HCT116 (cell line): ENCODE measurements at regions not wholly inside any gene's neighbourhood (a gene's known extent, or its start where the extent isn't known, plus 50 kb on each side); places are given as distances from the start of the nearest gene placed in this dataset.

Experiments used
- ATAC-seq: fragments of 200-7000 bp; cut with Tn5 transposase; 2 replicates; pipeline ENCODE4 v1.9.1; 2020; ENCODE audit warnings: mild to moderate bottlenecking, moderate library complexity
- BruUV-seq: library from RNA; stranded (reverse); fragments of 400-500 nt; replicated peaks from 2 replicates; lab custom pipeline; 2021; lab: Mats Ljungman, UMichigan
- CTCF ChIA-PET: fragments of 300-600 bp; sonication (Branson Sonifier 250); formaldehyde crosslinking; loops from one replicate; lab custom pipeline; 2021; ENCODE audit warnings: antibody characterized with exemption; lab: Charles Lee
- POLR2A ChIA-PET: fragments of 300-600, 350-600 bp; sonication (Branson Sonifier 250); formaldehyde crosslinking; loops from one replicate; lab custom pipeline; 2021; ENCODE audit warnings: antibody characterized with exemption; lab: Charles Lee
- RAD21 ChIA-PET, 2 experiments: fragments of 300-600 bp; sonication (Branson Sonifier 250); formaldehyde crosslinking; loops; one replicate each; lab custom pipeline; 2023; ENCODE audit warnings: low total read pairs in 2 of 2; ENCODE audit not compliant: uncharacterized antibody in 2 of 2, unreplicated experiment in 2 of 2, low non-redundant PET in 1 of 2; lab: Charles Lee
- DNase-seq: peaks from one replicate; pipeline ENCODE4 v3.0.0-alpha.2; 2010; ENCODE audit warnings: low read depth, low spot score
- H2AFZ ChIP-seq: fragments of 200-600 bp; shearing (Covaris generic), sonication (generic); 2 replicates; pipeline ENCODE4 v1.6.1; 2017; ENCODE audit warnings: low read depth, mixed run types, mixed read lengths, antibody characterized with exemption, low read length; ENCODE audit not compliant: poor library complexity, severe bottlenecking
- H3K27ac ChIP-seq: 2 replicates; pipeline ENCODE4 v1.5.1; 2012; ENCODE audit warnings: low read depth, low read length
- H3K27me3 ChIP-seq: fragments of 200-600 bp; sonication (generic); 2 replicates; pipeline ENCODE4 v1.6.1; 2016; ENCODE audit warnings: mixed run types, low read length, mixed read lengths; ENCODE audit not compliant: insufficient read depth
- H3K36me3 ChIP-seq, 2 experiments: fragments of 200-500 bp in 1 of 2; fragments of 200-600 bp in 1 of 2; sonication (Bioruptor generic) in 1 of 2; sonication (generic) in 1 of 2; 2 replicates each; pipeline versions ENCODE4 v1.5.1 to v1.6.1; 2014 to 2016; ENCODE audit warnings: low read length in 2 of 2, inconsistent platforms in 1 of 2, mixed read lengths in 1 of 2, mixed run types in 1 of 2; ENCODE audit not compliant: insufficient read depth in 2 of 2, control insufficient read depth in 1 of 2
- H3K4me1 ChIP-seq, 2 experiments: fragments of 200-600 bp in 1 of 2; sonication (generic) in 1 of 2; 2 replicates each; pipeline versions ENCODE4 v1.5.1 to v1.6.1; 2012 to 2017; ENCODE audit warnings: low read length in 2 of 2, inconsistent platforms in 1 of 2, mild to moderate bottlenecking in 1 of 2, mixed read lengths in 1 of 2, mixed run types in 1 of 2, moderate library complexity in 1 of 2; ENCODE audit not compliant: insufficient read depth in 2 of 2, control insufficient read depth in 1 of 2
- H3K4me2 ChIP-seq: fragments of 200-600 bp; sonication (generic); 2 replicates; pipeline ENCODE4 v1.6.1; 2017; ENCODE audit warnings: mixed run types, low read length, mixed read lengths
- H3K4me3 ChIP-seq, 2 experiments: fragments of 200-600 bp in 1 of 2; sonication (generic) in 1 of 2; replicated peaks in 1 of 2; 2 replicates each; pipeline ENCODE4 v1.5.1; 2011 to 2016; ENCODE audit warnings: low read length in 2 of 2, control low read depth in 1 of 2, low read depth in 1 of 2, mild to moderate bottlenecking in 1 of 2, mixed read lengths in 1 of 2, mixed run types in 1 of 2
- H3K79me2 ChIP-seq: fragments of 200-600 bp; sonication (generic); 2 replicates; pipeline ENCODE4 v1.6.1; 2017; ENCODE audit warnings: mild to moderate bottlenecking, mixed run types, low read length, moderate library complexity, mixed read lengths; ENCODE audit not compliant: insufficient read depth
- H3K9ac ChIP-seq: fragments of 200-600 bp; sonication (generic); 2 replicates; pipeline ENCODE4 v1.6.1; 2016; ENCODE audit warnings: low read length, mixed read lengths
- H3K9me2 ChIP-seq: fragments of 200-600 bp; sonication (generic), shearing (Covaris generic); 2 replicates; pipeline ENCODE4 v1.6.1; 2017; ENCODE audit warnings: mixed run types, mild to moderate bottlenecking, moderate library complexity; ENCODE audit not compliant: insufficient read depth
- H3K9me3 ChIP-seq, 2 experiments: fragments of 200-500 bp in 1 of 2; fragments of 200-600 bp in 1 of 2; sonication (Bioruptor generic) in 1 of 2; sonication (generic) in 1 of 2; 2 replicates each; pipeline ENCODE4 v1.6.1; 2014 to 2017; ENCODE audit warnings: low read length in 2 of 2, mixed read lengths in 2 of 2, inconsistent platforms in 1 of 2, low read depth in 1 of 2, mild to moderate bottlenecking in 1 of 2, mixed run types in 1 of 2, moderate library complexity in 1 of 2; ENCODE audit not compliant: control insufficient read depth in 1 of 2, insufficient read depth in 1 of 2
- H4K20me1 ChIP-seq: fragments of 200-600 bp; sonication (generic), shearing (Covaris generic); 2 replicates; pipeline ENCODE4 v1.6.1; 2017; ENCODE audit warnings: mixed run types, mild to moderate bottlenecking, moderate library complexity; ENCODE audit not compliant: insufficient read depth
- ATF3 ChIP-seq: IDR thresholded peaks from 2 replicates; pipeline ENCODE4 v1.6.1; 2012
- CBX3 ChIP-seq: IDR thresholded peaks from 2 replicates; pipeline ENCODE4 v1.6.1; 2012; ENCODE audit warnings: low read depth
- CTCF ChIP-seq, 3 experiments: fragments of 200-600 bp in 1 of 3; sonication (generic) in 1 of 3; IDR thresholded peaks in 2 of 3; conservative IDR thresholded peaks in 1 of 3; 2 replicates each; pipeline ENCODE4 v1.5.1; 2012 to 2017; ENCODE audit warnings: low read depth in 2 of 3, low read length in 2 of 3, antibody characterized with exemption in 1 of 3, borderline replicate concordance in 1 of 3, control low read depth in 1 of 3, mild to moderate bottlenecking in 1 of 3, mixed read lengths in 1 of 3, mixed run types in 1 of 3, moderate library complexity in 1 of 3; ENCODE audit not compliant: insufficient read depth in 1 of 3
- EGR1 ChIP-seq: IDR thresholded peaks from 2 replicates; pipeline ENCODE4 v1.6.1; 2012; ENCODE audit warnings: low read depth
- ELF1 ChIP-seq: IDR thresholded peaks from 2 replicates; pipeline ENCODE4 v1.6.1; 2012; ENCODE audit warnings: low read depth, borderline replicate concordance
- EZH2phosphoT487 ChIP-seq: fragments of 200-600 bp; IDR thresholded peaks from 2 replicates; pipeline ENCODE4 v1.6.1; 2018; ENCODE audit warnings: antibody characterized with exemption, borderline replicate concordance
- JUND ChIP-seq: IDR thresholded peaks from 2 replicates; pipeline ENCODE4 v1.6.1; 2012
- POLR2A ChIP-seq: IDR thresholded peaks from 2 replicates; pipeline ENCODE4 v1.7.0; 2011; ENCODE audit warnings: borderline replicate concordance; ENCODE audit not compliant: insufficient read depth, insufficient read length; ENCODE audit errors: extremely low read depth
- POLR2AphosphoS5 ChIP-seq: IDR thresholded peaks from 2 replicates; pipeline ENCODE4 v1.6.1; 2011; ENCODE audit warnings: mild to moderate bottlenecking, low read depth, low read length, moderate library complexity
- RAD21 ChIP-seq: IDR thresholded peaks from 2 replicates; pipeline ENCODE4 v1.6.1; 2012; ENCODE audit warnings: low read depth, mild to moderate bottlenecking
- REST ChIP-seq: IDR thresholded peaks from 2 replicates; pipeline ENCODE4 v1.6.1; 2012; ENCODE audit warnings: low read depth
- SIN3A ChIP-seq: IDR thresholded peaks from 2 replicates; pipeline ENCODE4 v1.6.1; 2012; ENCODE audit warnings: low read depth
- SP1 ChIP-seq: IDR thresholded peaks from 2 replicates; pipeline ENCODE4 v1.6.1; 2012; ENCODE audit warnings: low read depth
- SRF ChIP-seq: IDR thresholded peaks from 2 replicates; pipeline ENCODE4 v1.6.1; 2012; ENCODE audit warnings: low read depth
- TCF7L2 ChIP-seq: IDR thresholded peaks from 2 replicates; pipeline ENCODE4 v1.7.0; 2011; ENCODE audit warnings: borderline replicate concordance, inconsistent platforms; ENCODE audit not compliant: insufficient read depth, insufficient read length; ENCODE audit errors: extremely low read depth
- YY1 ChIP-seq: IDR thresholded peaks from 2 replicates; pipeline ENCODE4 v1.6.1; 2011; ENCODE audit warnings: low read length, low read depth, moderate library complexity, mild to moderate bottlenecking; ENCODE audit not compliant: insufficient replicate concordance; ENCODE audit errors: extremely low read depth
- ZBTB33 ChIP-seq: IDR thresholded peaks from 2 replicates; pipeline ENCODE4 v1.6.1; 2011; ENCODE audit warnings: mild to moderate bottlenecking, low read length, moderate library complexity; ENCODE audit not compliant: insufficient replicate concordance; ENCODE audit errors: extremely low read depth
- ZFX ChIP-seq: fragments of 450-650 bp; IDR thresholded peaks from 2 replicates; pipeline ENCODE4 v1.6.1; 2017
- ZNF274 ChIP-seq: fragments of 200-500 bp; sonication (Bioruptor generic); IDR thresholded peaks from 2 replicates; pipeline ENCODE4 v1.6.1; 2014; ENCODE audit warnings: mild to moderate bottlenecking, low read depth, low read length, inconsistent platforms
- intact Hi-C: fragments of 100-400 bp; cut with micrococcal nuclease; formaldehyde crosslinking; loops from 2 replicates; pipeline ENCODE4 v1.10.0; 2022

GRCh38 chr4:154035341-154035740 is 246.5 kb upstream of the SFRP2 start:
- no peak for TF ChIP-seq CBX3
- no peak for TF ChIP-seq SRF
- TF ChIP-seq EZH2phosphoT487 = no peak
- no peak for TF ChIP-seq ZBTB33
- TF ChIP-seq SIN3A = no peak
- no peak for TF ChIP-seq RAD21
- TF ChIP-seq SP1 = no peak
- TF ChIP-seq CTCF (IDR thresholded peaks at IDR 0.05 in 2 of 3, conservative IDR thresholded peaks at IDR 0.05 in 1 of 3; ENCODE audit: borderline replicate concordance in 1 of 3, insufficient read depth in 1 of 3, low read depth in 2 of 3, low read length in 2 of 3) = no peak
- no peak for TF ChIP-seq POLR2AphosphoS5
- TF ChIP-seq POLR2A = no peak
- no peak for TF ChIP-seq EGR1
- TF ChIP-seq ELF1 = no peak
- no peak for TF ChIP-seq ZFX
- TF ChIP-seq JUND = no peak
- TF ChIP-seq ATF3 = no peak
- TF ChIP-seq YY1 = no peak
- TF ChIP-seq REST = no peak
- no peak for TF ChIP-seq TCF7L2
- TF ChIP-seq ZNF274 = no peak
- Histone ChIP-seq H3K27ac (no peak overlapping the region), H3K9me2 (no peaks in the 10 kb centered on the region), H3K4me1 (no peaks in the 10 kb centered on the region), H3K9ac (no peak overlapping the region), H3K79me2 (no peaks in the 10 kb centered on the region), H3K27me3 (no peaks in the 10 kb centered on the region), H3K36me3 (no peaks in the 10 kb centered on the region), H4K20me1 (no peaks in the 10 kb centered on the region), H2AFZ (no peak overlapping the region), H3K4me2 (no peak overlapping the region), H3K4me3 (no peak overlapping the region), H3K9me3 (no peaks in the 10 kb centered on the region)
- CTCF ChIA-PET = no interaction called here
- POLR2A ChIA-PET = no interaction called here
- no peak for DNase-seq
- BruUV-seq = no TSS peak
- intact Hi-C loops = no loop called here
- no peak for ATAC-seq
- RAD21 ChIA-PET = no interaction called here
